ENCODE measurements at regions not wholly inside any gene's neighbourhood (a gene's known extent, or its start where the extent isn't known, plus 50 kb on each side); places are given as distances from the start of the nearest gene placed in this dataset.

GRCh38 chr15:94785091-94785490 is 553.7 kb downstream of the MCTP2 start:
- Histone ChIP-seq H3K27me3 (ENCODE audit: control insufficient read depth, insufficient read depth, low read length) (no peaks in the 10 kb centered on the region), H3K4me3 (ENCODE audit: low read depth, low read length) (no peak overlapping the region), H3K36me3 (ENCODE audit: control insufficient read depth, insufficient read depth, low read length) (no peaks in the 10 kb centered on the region)
- FAIRE-seq (no peak), DNase-seq (ENCODE audit: low read depth) (no peak)
- no peak for TF ChIP-seq CTCF (IDR thresholded peaks at IDR 0.05; ENCODE audit: insufficient read depth, low read length, severe bottlenecking)

- FAIRE-seq (no peak), DNase-seq (ENCODE audit: low read depth) (peak; percentile 87)
- Histone ChIP-seq H3K4me3 (ENCODE audit: low read depth, low read length) (no peak overlapping the region), H3K27me3 (ENCODE audit: control insufficient read depth, insufficient read depth, low read length) (no peaks in the 10 kb centered on the region), H3K36me3 (ENCODE audit: control insufficient read depth, insufficient read depth, low read length) (no peaks in the 10 kb centered on the region)
- TF ChIP-seq CTCF (IDR thresholded peaks at IDR 0.05; ENCODE audit: insufficient read depth, low read length, severe bottlenecking), result no peak
Observed at GRCh38 chr15:94791008-94791407, 559.6 kb downstream of the MCTP2 start.

GRCh38 chr15:94791510-94791909 is 560.1 kb downstream of the MCTP2 start:
- H3K36me3 ChIP-seq (ENCODE audit: control insufficient read depth, insufficient read depth, low read length), result no peaks in the 10 kb centered on the region
- TF ChIP-seq CTCF (IDR thresholded peaks at IDR 0.05; ENCODE audit: insufficient read depth, low read length, severe bottlenecking), result no peak
- DNase-seq (ENCODE audit: low read depth) (peak; percentile 80), FAIRE-seq (no peak)
- no peak overlapping the region for H3K4me3 ChIP-seq (ENCODE audit: low read depth, low read length)
- H3K27me3 ChIP-seq (ENCODE audit: control insufficient read depth, insufficient read depth, low read length), result no peaks in the 10 kb centered on the region

GRCh38 chr15:94792196-94792595 is 560.8 kb downstream of the MCTP2 start:
- H3K27me3 ChIP-seq (ENCODE audit: control insufficient read depth, insufficient read depth, low read length), result no peaks in the 10 kb centered on the region
- TF ChIP-seq CTCF (IDR thresholded peaks at IDR 0.05; ENCODE audit: insufficient read depth, low read length, severe bottlenecking), result no peak
- peak; percentile 95 for DNase-seq (ENCODE audit: low read depth)
- no peak for FAIRE-seq
- no peak overlapping the region for H3K4me3 ChIP-seq (ENCODE audit: low read depth, low read length)
- H3K36me3 ChIP-seq (ENCODE audit: control insufficient read depth, insufficient read depth, low read length), result no peaks in the 10 kb centered on the region

- no peak for TF ChIP-seq CTCF (IDR thresholded peaks at IDR 0.05; ENCODE audit: insufficient read depth, low read length, severe bottlenecking)
- no peak for DNase-seq (ENCODE audit: low read depth)
- no peak overlapping the region for H3K4me3 ChIP-seq (ENCODE audit: low read depth, low read length)
- H3K36me3 ChIP-seq (ENCODE audit: control insufficient read depth, insufficient read depth, low read length), result no peaks in the 10 kb centered on the region
- H3K27me3 ChIP-seq (ENCODE audit: control insufficient read depth, insufficient read depth, low read length), result no peaks in the 10 kb centered on the region
- FAIRE-seq, result no peak
Observed at GRCh38 chr15:94793207-94793606, 561.8 kb downstream of the MCTP2 start.

- H3K36me3 ChIP-seq (ENCODE audit: control insufficient read depth, insufficient read depth, low read length), result no peaks in the 10 kb centered on the region
- no peaks in the 10 kb centered on the region for H3K27me3 ChIP-seq (ENCODE audit: control insufficient read depth, insufficient read depth, low read length)
- FAIRE-seq (no peak), DNase-seq (ENCODE audit: low read depth) (peak; percentile 83)
- no peak for TF ChIP-seq CTCF (IDR thresholded peaks at IDR 0.05; ENCODE audit: insufficient read depth, low read length, severe bottlenecking)
- no peak overlapping the region for H3K4me3 ChIP-seq (ENCODE audit: low read depth, low read length)
Observed at GRCh38 chr15:94793641-94794040, 562.3 kb downstream of the MCTP2 start.
